HFF-Myc (cell line): ENCODE measurements at regions not wholly inside any gene's neighbourhood (a gene's known extent, or its start where the extent isn't known, plus 50 kb on each side); places are given as distances from the start of the nearest gene placed in this dataset.

Experiments used
- DNase-seq: peaks from one replicate; pipeline ENCODE4 v3.0.0-alpha.2; 2011; ENCODE audit warnings: low read depth; ENCODE audit errors: extremely low read depth
- H3K4me3 ChIP-seq: replicated peaks from 2 replicates; pipeline ENCODE4 v1.5.1; 2011; ENCODE audit warnings: low read depth, mild to moderate bottlenecking, control low read depth, low read length
- TF ChIP-seq, protein P1 (sequence below): IDR thresholded peaks from 2 replicates; pipeline ENCODE4 v1.5.1; 2012; ENCODE audit warnings: mild to moderate bottlenecking, low read depth, low read length, control low read depth; ENCODE audit errors: missing control alignments

DNA sequence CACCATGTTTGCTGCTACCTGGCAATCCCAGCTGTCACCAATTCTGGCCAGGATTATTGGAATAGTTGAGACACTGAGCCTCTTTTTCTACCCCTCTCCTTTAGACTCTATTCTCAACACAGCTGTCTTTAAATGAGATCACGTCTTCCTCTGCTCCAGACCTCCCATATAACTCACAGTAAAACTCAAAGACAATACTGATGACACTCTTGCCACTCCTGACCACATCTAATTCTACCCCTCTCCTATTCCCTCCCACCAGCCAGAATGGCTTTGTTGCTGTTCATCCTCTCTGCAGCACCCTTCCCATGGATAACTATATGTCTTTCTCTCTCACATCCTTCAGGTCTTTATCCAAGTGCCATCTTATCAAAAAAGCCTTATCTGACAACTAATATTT, 188.6 kb upstream of the IL15 start:
- TF ChIP-seq, protein P1, sequence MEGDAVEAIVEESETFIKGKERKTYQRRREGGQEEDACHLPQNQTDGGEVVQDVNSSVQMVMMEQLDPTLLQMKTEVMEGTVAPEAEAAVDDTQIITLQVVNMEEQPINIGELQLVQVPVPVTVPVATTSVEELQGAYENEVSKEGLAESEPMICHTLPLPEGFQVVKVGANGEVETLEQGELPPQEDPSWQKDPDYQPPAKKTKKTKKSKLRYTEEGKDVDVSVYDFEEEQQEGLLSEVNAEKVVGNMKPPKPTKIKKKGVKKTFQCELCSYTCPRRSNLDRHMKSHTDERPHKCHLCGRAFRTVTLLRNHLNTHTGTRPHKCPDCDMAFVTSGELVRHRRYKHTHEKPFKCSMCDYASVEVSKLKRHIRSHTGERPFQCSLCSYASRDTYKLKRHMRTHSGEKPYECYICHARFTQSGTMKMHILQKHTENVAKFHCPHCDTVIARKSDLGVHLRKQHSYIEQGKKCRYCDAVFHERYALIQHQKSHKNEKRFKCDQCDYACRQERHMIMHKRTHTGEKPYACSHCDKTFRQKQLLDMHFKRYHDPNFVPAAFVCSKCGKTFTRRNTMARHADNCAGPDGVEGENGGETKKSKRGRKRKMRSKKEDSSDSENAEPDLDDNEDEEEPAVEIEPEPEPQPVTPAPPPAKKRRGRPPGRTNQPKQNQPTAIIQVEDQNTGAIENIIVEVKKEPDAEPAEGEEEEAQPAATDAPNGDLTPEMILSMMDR: no peak
- no peak overlapping the region for H3K4me3 ChIP-seq
- no peak for DNase-seq

- DNase-seq: no peak
- no peak overlapping the region for H3K4me3 ChIP-seq
- TF ChIP-seq, protein P1: no peak
Observed at GRCh38 chr4:141448490-141448889, 187.9 kb upstream of the IL15 start.

- TF ChIP-seq, protein P1: no peak
- H3K4me3 ChIP-seq: no peak overlapping the region
- DNase-seq: no peak
Observed at GRCh38 chr4:141449927-141450326, 186.5 kb upstream of the IL15 start.

- no peak overlapping the region for H3K4me3 ChIP-seq
- DNase-seq: no peak
- TF ChIP-seq, protein P1: no peak
Observed at GRCh38 chr4:141455651-141456050, 180.7 kb upstream of the IL15 start.

DNA sequence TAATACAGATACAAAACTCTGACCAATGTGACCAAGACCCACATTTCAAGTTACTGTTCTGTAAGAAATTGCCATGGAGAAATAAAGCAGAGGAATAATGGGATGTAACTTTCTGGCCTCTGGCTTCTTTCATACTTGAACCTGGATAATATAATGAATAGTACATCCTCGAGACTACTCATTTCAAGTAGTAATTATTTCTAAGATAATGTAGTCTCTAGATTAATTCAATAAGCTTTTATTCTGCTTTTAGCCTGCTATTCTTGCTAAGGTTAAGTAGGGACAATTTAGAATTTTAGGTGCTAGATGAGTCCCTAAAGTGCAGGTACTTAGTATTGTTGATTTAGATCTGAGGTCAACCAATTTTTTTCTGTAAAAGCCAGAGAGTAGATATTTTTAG, 178.7 kb upstream of the IL15 start:
- TF ChIP-seq, protein P1: no peak
- H3K4me3 ChIP-seq: no peak overlapping the region
- no peak for DNase-seq

DNA sequence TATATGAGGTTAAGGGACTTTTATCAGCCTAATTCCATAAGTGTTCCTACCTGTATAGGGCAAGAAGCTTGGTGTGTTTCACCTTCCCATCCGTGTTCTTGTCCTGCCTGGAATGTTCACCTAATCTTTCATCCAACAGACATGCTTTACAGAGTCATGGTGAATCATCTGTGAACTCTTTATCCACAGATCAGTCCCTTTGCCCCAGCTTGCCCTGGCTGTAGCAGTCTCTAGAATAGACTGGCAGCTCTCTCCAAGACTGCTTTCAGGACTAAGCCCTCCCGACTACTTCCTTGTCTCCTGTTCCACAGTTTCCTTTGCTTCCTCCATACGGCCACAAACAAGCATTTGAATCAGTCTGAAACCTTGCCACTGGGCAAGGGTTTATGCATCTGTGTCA, 177.9 kb upstream of the IL15 start:
- H3K4me3 ChIP-seq: no peak overlapping the region
- TF ChIP-seq, protein P1: no peak
- DNase-seq: no peak

DNA sequence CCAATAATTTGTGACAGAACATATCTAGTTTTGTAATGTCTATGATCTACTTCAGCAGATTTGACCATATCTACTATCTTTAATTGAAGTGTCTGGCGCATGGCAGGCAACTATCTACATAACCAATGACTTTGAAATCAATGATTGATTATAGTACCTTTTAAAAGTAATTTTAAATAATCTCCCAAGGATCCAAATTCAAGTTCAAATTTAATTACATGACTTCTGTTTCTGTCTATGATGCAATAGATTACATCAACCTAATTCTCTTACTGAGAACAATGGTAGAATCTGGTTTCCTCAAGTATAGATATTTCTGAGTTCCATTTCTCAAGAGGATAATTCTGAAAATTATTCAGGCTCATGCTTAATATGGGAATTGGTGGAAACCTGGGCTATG, 177.4 kb upstream of the IL15 start:
- TF ChIP-seq, protein P1: no peak
- no peak overlapping the region for H3K4me3 ChIP-seq
- DNase-seq: no peak
